Kidney epithelial cell (primary cell): ENCODE measurements at regions not wholly inside any gene's neighbourhood (a gene's known extent, or its start where the extent isn't known, plus 50 kb on each side); places are given as distances from the start of the nearest gene placed in this dataset.

Experiments
- DNase-seq: peaks from one replicate; pipeline ENCODE4 v3.0.0-alpha.2; 2010; ENCODE audit warnings: low read depth
- H3K27me3 ChIP-seq: 2 replicates; pipeline ENCODE4 v1.6.0; 2011; ENCODE audit warnings: low read length; ENCODE audit not compliant: control insufficient read depth, insufficient read depth
- H3K36me3 ChIP-seq: 2 replicates; pipeline ENCODE4 v1.5.1; 2011; ENCODE audit warnings: low read length; ENCODE audit not compliant: control insufficient read depth, insufficient read depth
- H3K4me3 ChIP-seq: 2 replicates; pipeline ENCODE4 v1.5.1; 2011; ENCODE audit warnings: low read depth, mild to moderate bottlenecking, control low read depth, low read length
- CTCF ChIP-seq: IDR thresholded peaks from 2 replicates; pipeline ENCODE4 v1.5.1; 2011; ENCODE audit warnings: mild to moderate bottlenecking, moderate library complexity, low read length, control low read depth, inconsistent platforms; ENCODE audit not compliant: insufficient read depth, poor library complexity, severe bottlenecking

- no peaks in the 10 kb centered on the region for H3K36me3 ChIP-seq
- H3K27me3 ChIP-seq: no peaks in the 10 kb centered on the region
- no peak for DNase-seq
- H3K4me3 ChIP-seq: no peak overlapping the region
- TF ChIP-seq CTCF: no peak
Observed at GRCh38 chr15:96422125-96422524, 91.6 kb downstream of the NR2F2 start.

DNA sequence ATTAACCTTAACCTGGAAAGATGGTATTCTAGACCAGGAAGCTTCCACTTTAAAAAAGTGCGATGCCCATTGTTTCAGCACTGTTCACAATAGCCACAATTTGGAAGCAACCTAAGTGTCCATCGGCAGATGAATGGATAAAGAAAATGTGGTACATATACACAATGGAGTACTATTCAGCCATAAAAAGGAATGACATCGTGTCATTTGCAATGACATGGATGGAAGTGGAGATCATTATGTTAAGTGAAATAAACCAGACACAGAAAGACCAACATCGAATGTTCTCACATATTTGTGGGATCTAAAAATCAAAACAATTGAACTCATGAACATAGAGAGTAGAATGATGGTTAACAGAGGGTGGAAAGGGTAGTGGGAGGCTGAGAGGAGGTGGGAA, 94.2 kb downstream of the NR2F2 start:
- DNase-seq: no peak
- Histone ChIP-seq H3K4me3 (no peak overlapping the region), H3K36me3 (no peaks in the 10 kb centered on the region), H3K27me3 (no peaks in the 10 kb centered on the region)
- TF ChIP-seq CTCF: no peak

DNA sequence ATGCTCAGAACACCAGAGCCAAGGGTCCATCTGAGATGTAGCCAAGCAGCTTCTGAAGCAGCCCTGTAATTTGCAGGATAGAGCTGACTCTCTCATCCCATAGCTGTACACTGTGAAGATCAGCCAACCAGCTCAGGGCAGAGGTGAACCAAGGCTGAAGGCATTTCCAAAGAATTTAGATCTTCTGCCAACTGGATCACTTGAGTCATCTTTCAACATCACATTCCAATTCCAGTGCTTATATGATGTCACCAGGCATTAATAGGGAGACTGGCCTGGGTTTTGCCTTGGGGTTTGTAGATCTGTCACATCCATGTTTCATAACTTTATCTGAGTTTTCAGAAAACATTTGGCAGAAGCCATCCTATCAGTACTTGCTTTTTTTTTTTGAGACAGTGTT, 98.2 kb downstream of the NR2F2 start:
- no peaks in the 10 kb centered on the region for H3K36me3 ChIP-seq
- DNase-seq: peak; percentile 91
- no peaks in the 10 kb centered on the region for H3K27me3 ChIP-seq
- TF ChIP-seq CTCF: no peak
- H3K4me3 ChIP-seq: no peak overlapping the region

GRCh38 chr15:96431786-96432185, 101.3 kb downstream of the NR2F2 start:
- no peak for TF ChIP-seq CTCF
- no peaks in the 10 kb centered on the region for H3K36me3 ChIP-seq
- no peak overlapping the region for H3K4me3 ChIP-seq
- H3K27me3 ChIP-seq: no peaks in the 10 kb centered on the region
- no peak for DNase-seq

GRCh38 chr15:96435022-96435421, 104.5 kb downstream of the NR2F2 start:
- Histone ChIP-seq H3K36me3 (no peaks in the 10 kb centered on the region), H3K4me3 (no peak overlapping the region), H3K27me3 (no peaks in the 10 kb centered on the region)
- TF ChIP-seq CTCF: no peak
- DNase-seq: no peak

DNA sequence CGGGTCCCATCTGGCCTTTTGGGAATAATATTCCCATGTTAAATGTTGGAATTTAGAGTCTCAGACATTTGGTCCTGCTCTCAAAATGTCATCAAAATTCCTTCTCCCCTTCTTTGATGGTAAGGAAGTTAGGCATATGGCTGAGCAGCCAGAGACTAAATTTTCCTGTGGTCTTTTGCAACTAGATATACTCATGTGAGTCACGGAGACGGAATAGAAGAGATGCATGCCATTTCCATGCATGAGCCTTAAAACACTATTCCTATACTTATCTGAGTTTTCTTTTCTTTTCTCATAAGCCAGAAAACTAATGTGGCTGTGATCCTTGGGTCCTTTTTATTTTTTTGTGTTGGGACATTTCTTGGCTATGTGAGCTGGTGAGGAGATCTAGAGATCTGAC, 105.3 kb downstream of the NR2F2 start:
- no peaks in the 10 kb centered on the region for H3K27me3 ChIP-seq
- no peak overlapping the region for H3K4me3 ChIP-seq
- H3K36me3 ChIP-seq: no peaks in the 10 kb centered on the region
- no peak for DNase-seq
- no peak for TF ChIP-seq CTCF
